ENCODE measurements at regions not wholly inside any gene's neighbourhood (a gene's known extent, or its start where the extent isn't known, plus 50 kb on each side); places are given as distances from the start of the nearest gene placed in this dataset.

DNA sequence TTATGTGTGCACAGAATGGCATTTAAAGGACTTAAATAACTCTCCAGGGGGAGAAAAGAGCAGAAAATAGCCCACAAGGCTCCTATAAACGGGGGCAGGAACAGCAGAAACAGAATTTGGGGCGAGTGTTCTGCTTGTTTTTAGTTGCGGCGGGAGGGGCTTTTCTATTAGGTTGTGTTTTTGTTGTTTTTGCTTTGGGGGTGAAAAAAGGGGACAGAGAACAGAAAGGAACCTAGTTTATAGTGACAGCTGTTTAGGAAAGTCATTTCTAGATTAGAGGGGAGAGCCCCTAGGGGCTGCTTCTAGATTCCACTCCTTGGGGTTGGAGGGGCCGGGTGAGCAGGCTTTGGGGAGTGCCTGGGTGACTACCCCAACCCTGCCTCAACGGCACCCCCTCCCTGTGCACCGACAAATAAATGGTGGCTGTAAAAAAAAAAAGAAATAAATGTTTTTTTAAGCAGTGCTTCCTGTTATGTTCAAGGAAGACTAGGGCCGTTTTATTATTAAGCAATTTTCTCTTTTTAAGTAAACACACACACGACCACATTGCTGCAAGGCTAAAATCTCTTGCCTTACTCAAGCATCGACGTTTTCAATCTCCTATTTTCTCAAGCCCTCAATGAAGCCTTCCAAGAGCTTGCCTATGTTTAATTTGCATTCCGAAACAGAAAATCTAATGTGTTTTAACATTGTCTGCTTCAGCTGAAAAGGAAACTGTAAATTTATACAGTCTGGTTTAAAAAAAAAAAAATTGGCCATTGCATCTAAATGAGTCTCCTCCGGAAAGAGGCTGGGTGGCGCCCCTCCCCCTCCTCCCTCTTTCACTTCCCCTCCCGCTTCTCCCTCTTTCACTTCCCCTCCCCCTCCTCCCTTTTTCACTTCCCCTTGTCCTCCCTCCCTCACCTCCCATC, 123.3 kb upstream of the TBL1X start:
- peak in 1 of 2 donors; percentile 31 for DNase-seq (ENCODE audit: low read depth in 2 of 2)

DNA sequence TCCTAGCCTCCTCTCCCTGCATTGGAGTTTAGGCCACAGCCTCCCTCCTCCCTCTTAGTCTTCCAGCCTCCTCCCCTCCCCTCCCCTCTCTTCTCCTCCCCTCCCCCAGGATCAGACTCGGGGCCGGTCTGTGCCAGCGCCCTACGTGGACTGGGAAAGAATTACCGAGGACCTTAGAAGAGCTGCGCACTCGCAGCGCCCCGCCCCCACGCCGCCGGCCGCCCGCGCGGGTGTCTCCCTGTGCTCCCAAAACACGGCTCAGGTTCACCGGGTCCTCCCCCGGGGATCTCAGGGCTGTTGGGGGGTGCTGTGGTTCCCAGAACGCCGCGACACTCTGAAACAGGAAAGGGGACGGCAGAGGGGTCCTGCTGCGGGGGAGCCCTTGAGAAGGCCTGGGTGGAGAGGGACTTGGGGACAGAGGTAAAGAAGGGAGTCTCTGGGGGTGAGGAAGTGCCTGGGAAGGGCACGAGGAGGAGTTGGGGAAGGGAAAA, 122.3 kb upstream of the TBL1X start:
- no peak for DNase-seq (ENCODE audit: low read depth in 2 of 2)

DNA sequence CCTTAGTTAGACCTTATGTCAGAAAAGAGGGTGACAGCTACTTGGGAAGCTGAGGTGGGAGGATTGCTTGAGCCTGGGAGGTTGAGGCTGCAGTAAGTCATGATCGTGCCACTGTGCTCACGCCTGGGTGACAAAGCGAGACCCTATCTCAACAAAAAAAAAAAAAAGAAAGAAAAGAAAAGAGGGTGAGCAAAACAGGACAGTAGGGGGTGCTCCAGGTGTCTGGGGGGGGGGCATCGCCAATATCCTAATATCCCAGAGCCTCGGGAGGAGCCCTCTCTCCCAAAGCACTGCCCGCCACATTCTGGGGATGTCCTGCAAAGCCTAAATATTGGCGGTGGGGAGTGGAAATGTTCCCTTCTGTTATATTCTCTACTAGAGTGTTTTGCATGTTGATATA, 120.9 kb upstream of the TBL1X start:
- DNase-seq (ENCODE audit: low read depth in 2 of 2), result no peak

DNA sequence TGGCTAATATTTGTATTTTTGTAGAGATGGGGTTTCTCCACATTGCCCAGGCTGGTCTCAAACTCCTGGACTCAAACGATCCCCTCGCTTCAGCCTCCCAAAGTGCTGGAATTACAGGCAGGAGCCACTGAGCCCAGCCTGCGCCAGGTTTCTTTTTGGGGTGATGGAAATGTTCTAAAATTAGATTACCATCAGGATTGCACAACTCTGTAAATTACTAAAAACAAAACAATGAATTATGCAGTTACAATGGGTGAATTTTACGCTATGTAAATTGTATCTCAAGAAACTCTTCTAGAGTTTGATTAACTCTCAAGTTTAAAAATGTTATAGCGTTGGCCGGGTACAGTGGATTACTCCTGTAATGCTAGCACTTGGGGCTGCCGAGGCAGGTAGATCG, 118.9 kb upstream of the TBL1X start:
- DNase-seq (ENCODE audit: low read depth in 2 of 2), result no peak

DNA sequence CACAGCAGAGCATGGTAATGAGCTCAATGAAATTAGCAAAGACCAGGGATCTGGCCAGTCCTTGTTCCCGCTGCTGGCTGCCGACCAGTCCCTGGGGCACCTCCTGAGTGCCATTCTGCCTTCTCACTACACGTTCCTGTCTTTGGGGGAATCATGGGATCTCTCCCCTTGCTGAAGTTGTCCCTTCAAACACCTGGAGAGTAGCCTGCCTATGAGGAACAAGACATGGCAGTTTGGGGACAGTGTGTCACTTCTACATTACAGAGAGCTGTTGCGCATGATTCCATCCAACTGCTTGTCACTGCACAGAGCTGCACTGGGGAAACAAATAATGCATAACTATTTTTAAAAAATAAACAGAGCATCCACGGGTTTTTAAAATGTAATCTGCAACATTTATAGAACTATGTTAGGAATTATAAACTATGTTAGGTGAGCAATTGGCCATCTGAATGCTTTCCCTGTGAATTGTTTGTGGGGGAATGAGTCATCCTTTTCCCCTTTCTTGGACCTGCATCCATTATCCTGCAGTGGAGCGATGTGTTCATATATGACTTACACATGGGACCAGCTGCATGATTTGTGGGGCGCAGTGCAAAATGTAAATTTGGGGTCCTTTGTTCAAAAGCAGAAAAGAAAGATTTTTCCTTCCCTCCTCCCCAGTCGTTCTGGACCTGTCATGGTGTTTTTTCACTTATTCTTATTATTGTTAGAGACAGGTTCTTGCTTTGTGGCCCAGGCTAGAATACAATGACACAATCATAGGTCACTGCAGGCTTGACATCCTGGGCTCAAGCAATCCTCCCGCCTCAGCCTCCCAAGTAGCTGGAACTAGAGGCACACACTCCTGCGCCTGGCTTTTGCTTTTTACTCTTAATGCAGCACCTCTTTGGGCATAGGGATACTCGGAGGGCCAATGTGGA, 115.0 kb upstream of the TBL1X start:
- no peak for DNase-seq (ENCODE audit: low read depth in 2 of 2)

GRCh38 chrX:9351126-9351525, 113.7 kb upstream of the TBL1X start:
- DNase-seq (ENCODE audit: low read depth in 2 of 2), result no peak

GRCh38 chrX:9352243-9352642, 112.6 kb upstream of the TBL1X start:
- DNase-seq (ENCODE audit: low read depth in 2 of 2), result no peak

DNA sequence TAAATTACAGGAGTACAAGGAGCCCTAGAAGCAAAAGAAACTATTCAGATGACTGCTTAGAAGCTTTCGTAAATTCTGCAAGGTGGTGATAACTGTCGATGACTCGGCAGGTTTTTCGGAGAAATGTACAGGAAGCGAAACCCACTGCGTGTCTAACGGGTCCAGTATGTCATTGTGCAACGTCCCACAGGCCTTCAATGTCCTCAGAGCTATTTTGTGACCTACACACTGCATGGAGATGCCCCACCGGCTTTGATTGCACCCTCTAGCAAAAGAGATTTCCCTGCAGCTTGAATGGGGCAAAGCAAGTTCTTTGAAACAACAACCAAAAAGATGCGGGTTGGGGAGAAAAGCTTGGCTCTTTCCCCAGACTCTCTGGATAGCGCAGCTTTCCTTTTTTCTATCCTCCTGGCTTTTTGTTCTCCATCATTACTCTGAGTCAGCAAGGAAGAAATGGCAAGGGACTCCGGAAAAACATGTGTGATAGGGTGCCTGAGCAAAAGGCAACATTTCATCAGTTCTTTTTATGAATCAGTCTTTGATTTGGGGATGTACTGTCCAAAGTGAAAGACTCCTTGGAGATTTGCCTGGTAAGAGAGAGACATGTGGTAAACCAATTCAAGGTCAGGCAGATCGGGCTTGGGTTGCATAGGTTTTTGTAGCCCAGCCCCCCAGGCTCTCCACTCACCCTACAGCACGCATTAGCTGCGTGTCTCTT, 112.0 kb upstream of the TBL1X start:
- no peak for DNase-seq (ENCODE audit: low read depth in 2 of 2)

- no peak for DNase-seq (ENCODE audit: low read depth in 2 of 2)
These were observed 109.9 kb upstream of the TBL1X start for GRCh38 chrX:9354918-9355317.

DNA sequence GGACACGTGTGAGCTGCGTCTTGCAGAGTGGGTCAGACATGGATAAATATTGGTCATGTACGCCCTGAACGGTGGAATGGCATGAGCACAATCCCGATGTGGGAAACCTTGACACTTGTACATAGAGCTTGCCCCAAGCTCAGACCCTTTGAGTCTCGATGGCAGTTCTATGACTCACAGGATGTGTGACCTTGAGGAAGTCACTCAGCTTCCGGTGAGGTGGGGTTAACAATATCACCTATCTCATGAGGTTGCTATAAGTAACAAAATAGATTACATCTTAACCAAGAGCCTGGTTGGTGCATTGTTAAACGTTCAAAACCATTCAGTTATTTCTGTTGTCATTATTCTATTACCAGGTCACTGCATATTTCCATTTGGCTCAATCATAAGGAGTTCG, 109.1 kb upstream of the TBL1X start:
- no peak for DNase-seq (ENCODE audit: low read depth in 2 of 2)

DNA sequence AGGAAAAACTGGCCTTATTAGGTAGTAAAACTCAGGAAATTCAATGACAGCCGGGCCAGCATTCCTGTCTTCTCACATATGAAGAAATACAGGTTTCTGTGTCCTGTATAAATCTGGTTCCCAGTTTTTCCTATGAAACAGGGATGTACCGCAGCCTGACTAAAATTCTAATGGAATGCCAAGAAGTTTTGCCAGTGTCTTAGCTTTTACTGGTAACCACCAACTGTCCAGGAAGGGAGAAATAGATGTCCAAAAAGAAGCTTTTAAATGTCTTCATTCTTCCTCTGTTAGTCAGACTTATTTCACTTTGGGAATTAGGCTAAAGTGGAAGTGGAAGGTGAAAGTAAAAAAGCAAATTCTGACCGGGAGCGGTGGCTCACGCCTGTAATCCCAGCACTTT, 108.0 kb upstream of the TBL1X start:
- DNase-seq (ENCODE audit: low read depth in 2 of 2), result no peak

DNA sequence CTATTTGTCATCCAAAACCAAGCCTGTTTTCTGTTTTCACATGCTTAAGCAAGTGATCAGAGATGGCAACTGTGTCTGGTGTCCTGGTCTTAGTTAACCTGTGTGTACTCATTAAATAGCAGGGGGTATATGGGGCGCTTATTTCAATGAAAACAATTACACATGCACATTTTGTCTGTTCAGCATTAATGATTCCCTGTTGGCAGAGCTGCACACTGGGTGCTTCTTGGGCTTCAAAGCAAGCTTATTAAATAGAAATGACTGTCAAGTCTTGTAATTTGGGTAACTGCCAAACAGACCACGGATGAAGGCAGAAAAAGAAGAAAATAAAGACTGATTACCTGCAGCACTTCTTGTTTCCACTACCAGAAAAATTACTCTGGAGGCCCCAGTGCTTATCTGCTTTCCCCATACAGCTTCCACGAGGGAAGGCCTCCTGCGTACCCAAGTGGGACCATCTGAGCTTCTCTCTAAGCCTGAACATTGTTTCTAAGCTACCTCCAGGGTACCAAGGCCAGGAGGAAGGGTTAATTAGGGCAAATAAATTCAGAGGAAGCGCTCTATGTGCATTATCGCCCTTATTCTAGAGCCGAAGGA, 107.2 kb upstream of the TBL1X start:
- no peak for DNase-seq (ENCODE audit: low read depth in 2 of 2)

GRCh38 chrX:9362363-9362928, 102.4 kb upstream of the TBL1X start:
- no peak for DNase-seq (ENCODE audit: low read depth in 2 of 2)

DNA sequence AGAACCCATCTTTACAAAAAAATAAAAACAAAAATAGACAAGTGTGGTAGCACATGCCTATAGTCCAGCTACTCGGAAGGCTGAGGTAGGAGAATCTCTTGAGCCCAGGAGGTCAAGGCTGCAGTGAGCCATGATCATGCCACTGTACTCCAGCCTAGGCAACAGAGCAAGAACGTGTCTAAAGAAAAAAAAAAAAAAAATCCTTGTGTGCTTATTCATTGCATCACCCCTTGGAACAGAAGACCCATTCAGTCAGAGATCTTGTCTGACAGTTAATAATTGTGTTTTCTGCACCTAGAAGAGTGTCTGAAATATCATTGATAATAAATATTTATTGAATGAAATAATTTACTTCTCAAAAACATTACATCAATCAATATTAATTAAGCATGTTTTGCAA, 97.4 kb upstream of the TBL1X start:
- DNase-seq (ENCODE audit: low read depth in 2 of 2), result no peak

- no peak for DNase-seq (ENCODE audit: low read depth in 2 of 2)
These were observed 96.6 kb upstream of the TBL1X start for GRCh38 chrX:9368262-9368661.

GRCh38 chrX:9369802-9370291, 95.0 kb upstream of the TBL1X start:
- DNase-seq (ENCODE audit: low read depth in 2 of 2), result no peak

DNA sequence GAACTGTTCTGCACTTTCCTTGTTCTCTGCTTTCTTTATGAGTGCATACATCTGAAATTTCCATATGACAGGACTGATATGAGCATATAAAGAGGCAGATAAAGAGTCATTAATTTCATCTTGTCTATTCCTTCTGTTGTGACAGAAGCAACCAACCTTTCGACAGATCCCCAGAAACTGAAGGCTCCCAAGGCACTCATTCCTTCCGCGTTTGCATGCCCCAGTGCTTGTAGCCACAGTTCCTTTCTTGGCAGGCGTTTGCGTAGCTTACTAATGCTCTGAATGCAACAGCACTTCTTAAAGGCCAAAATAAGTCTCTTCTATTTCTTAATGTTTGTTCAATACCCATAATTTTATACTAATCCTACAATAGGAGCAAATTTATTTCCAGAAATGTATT, 94.0 kb upstream of the TBL1X start:
- DNase-seq (ENCODE audit: low read depth in 2 of 2), result no peak

GRCh38 chrX:9372866-9373265, 92.0 kb upstream of the TBL1X start:
- no peak for DNase-seq (ENCODE audit: low read depth in 2 of 2)

GRCh38 chrX:9373789-9374188, 91.1 kb upstream of the TBL1X start:
- DNase-seq (ENCODE audit: low read depth in 2 of 2), result no peak

DNA sequence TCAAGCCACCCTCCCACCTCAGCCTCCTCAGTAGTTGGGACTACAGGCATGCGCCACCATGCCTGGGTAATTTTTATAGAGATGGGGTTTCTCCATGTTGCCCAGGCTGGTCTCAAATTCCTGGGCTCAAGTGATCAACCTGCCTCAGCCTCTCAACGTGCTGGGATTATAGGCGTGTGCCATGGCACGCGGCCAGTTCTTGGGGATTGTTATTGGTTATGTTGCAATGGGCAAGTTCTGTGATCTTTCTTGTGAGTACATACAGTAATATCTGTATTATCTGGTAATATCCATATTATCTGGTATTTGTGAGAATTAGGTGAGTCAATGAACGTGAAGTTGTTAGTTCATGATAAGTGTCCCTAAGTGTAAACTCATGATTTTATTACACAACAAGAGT, 90.3 kb upstream of the TBL1X start:
- DNase-seq (ENCODE audit: low read depth in 2 of 2), result no peak

- no peak for DNase-seq (ENCODE audit: low read depth in 2 of 2)
These were observed 88.7 kb upstream of the TBL1X start for GRCh38 chrX:9376111-9376510.

All from stimulated activated CD4-positive, alpha-beta T cell treated with anti-CD3 and anti-CD28 coated beads, Interleukin-1b, Interleukin-23, amount 100 ng/mL, for 1 hour (primary cell).